GM12878 (cell line): ENCODE measurements at regions not wholly inside any gene's neighbourhood (a gene's known extent, or its start where the extent isn't known, plus 50 kb on each side); places are given as distances from the start of the nearest gene placed in this dataset.

Source experiments
- ATAC-seq: fragments of 200-7000 bp; cut with Tn5 transposase; 3 replicates; pipeline ENCODE4 v1.9.1; 2020; ENCODE audit warnings: mild to moderate bottlenecking, moderate library complexity
- BruUV-seq: library from RNA; stranded (reverse); fragments of 400-500 nt; replicated peaks from 2 replicates; lab custom pipeline; 2021; lab: Mats Ljungman, UMichigan
- CTCF ChIA-PET: fragments of 300-600 bp; sonication (Branson Sonifier 250); formaldehyde crosslinking; extraction: SDS; loops from one replicate; lab custom pipeline; 2021; ENCODE audit warnings: inconsistent platforms; lab: Yijun Ruan, JAX
- POLR2A ChIA-PET: fragments of 350-600 bp; formaldehyde crosslinking; extraction: SDS; loops from one replicate; lab custom pipeline; 2021; ENCODE audit warnings: inconsistent platforms; lab: Charles Lee
- RAD21 ChIA-PET: fragments of 300-600 bp; sonication (Branson Sonifier 250); formaldehyde crosslinking; loops from one replicate; lab custom pipeline; 2023; ENCODE audit warnings: antibody characterized with exemption; ENCODE audit not compliant: unreplicated experiment; lab: Charles Lee
- SMC1A ChIA-PET: fragments of 300-600 bp; sonication (Branson Sonifier 250); formaldehyde crosslinking; loops from one replicate; lab custom pipeline; 2023; ENCODE audit not compliant: unreplicated experiment, uncharacterized antibody; lab: Charles Lee
- DNase-seq: peaks from one replicate; pipeline ENCODE4 v3.0.0-alpha.2; 2011; ENCODE audit warnings: low read depth, low spot score
- FAIRE-seq: peaks from 3 replicates; lab custom pipeline; 2011; peaks lifted over from hg19 to GRCh38; lab: Jason Lieb, UNC
- H2AFZ ChIP-seq: 2 replicates; pipeline ENCODE4 v1.6.0; 2011; ENCODE audit warnings: low read depth, low read length, control low read depth; ENCODE audit not compliant: control insufficient read depth
- H3K27ac ChIP-seq: 2 replicates; pipeline ENCODE4 v1.5.1; 2011; ENCODE audit warnings: control low read depth; ENCODE audit not compliant: control insufficient read depth, insufficient read depth
- H3K27me3 ChIP-seq, 2 experiments: replicated peaks in 1 of 2; 2 replicates each; pipeline versions ENCODE4 v1.6.0 to v1.6.1; 2011; ENCODE audit warnings: low read length in 1 of 2; ENCODE audit not compliant: control insufficient read depth in 2 of 2, insufficient read depth in 2 of 2
- H3K36me3 ChIP-seq, 2 experiments: 2 replicates each; pipeline ENCODE4 v1.5.1; 2011; ENCODE audit warnings: low read length in 1 of 2; ENCODE audit not compliant: control insufficient read depth in 2 of 2, insufficient read depth in 2 of 2
- H3K4me1 ChIP-seq: 2 replicates; pipeline ENCODE4 v1.6.1; 2011; ENCODE audit warnings: mild to moderate bottlenecking, low read length, moderate library complexity, mixed read lengths; ENCODE audit not compliant: control insufficient read depth, insufficient read depth
- H3K4me2 ChIP-seq: 2 replicates; pipeline ENCODE4 v1.6.0; 2011; ENCODE audit warnings: control low read depth; ENCODE audit not compliant: control insufficient read depth, insufficient read depth
- H3K4me3 ChIP-seq: fragments of 200-600 bp; sonication (generic); 2 replicates; pipeline ENCODE4 v1.5.1; 2016
- H3K79me2 ChIP-seq: 2 replicates; pipeline ENCODE4 v1.6.0; 2011; ENCODE audit warnings: low read length; ENCODE audit not compliant: control insufficient read depth, insufficient read depth
- H3K9ac ChIP-seq: 2 replicates; pipeline ENCODE4 v1.8.0; 2011; ENCODE audit warnings: low read length, control low read depth, mixed read lengths; ENCODE audit not compliant: control insufficient read depth, insufficient read depth
- H3K9me3 ChIP-seq: replicated peaks from 3 replicates; pipeline ENCODE4 v1.5.1; 2011; ENCODE audit warnings: mild to moderate bottlenecking, low read length; ENCODE audit not compliant: control insufficient read depth, insufficient read depth
- H4K20me1 ChIP-seq: 2 replicates; pipeline ENCODE4 v1.6.0; 2011; ENCODE audit not compliant: control insufficient read depth, insufficient read depth
- MTA3 ChIP-seq: IDR thresholded peaks from 2 replicates; pipeline ENCODE4 v1.6.1; 2012; ENCODE audit warnings: low read length, inconsistent platforms, borderline replicate concordance
- MYB ChIP-seq: fragments of 150-350 bp; IDR thresholded peaks from 2 replicates; pipeline ENCODE4 v1.6.1; 2014; ENCODE audit warnings: mild to moderate bottlenecking, low read depth, low read length, borderline replicate concordance
- POLR2A ChIP-seq: IDR thresholded peaks from 2 replicates; pipeline ENCODE4 v1.6.1; 2011; ENCODE audit warnings: low read depth, mild to moderate bottlenecking, low read length
- POU2F2 ChIP-seq: IDR thresholded peaks from 3 replicates; pipeline ENCODE4 v1.6.1; 2011; ENCODE audit warnings: low read depth, mild to moderate bottlenecking, low read length, borderline replicate concordance
- SMAD5 ChIP-seq: IDR thresholded peaks from 2 replicates; pipeline ENCODE4 v1.6.1; 2016; ENCODE audit warnings: antibody characterized with exemption, low read depth
- SRF ChIP-seq, 2 experiments: IDR thresholded peaks; 2 replicates each; pipeline ENCODE4 v1.6.1; 2011; ENCODE audit warnings: low read depth in 2 of 2, low read length in 2 of 2, mild to moderate bottlenecking in 1 of 2, moderate library complexity in 1 of 2
- TCF7 ChIP-seq: IDR thresholded peaks from 2 replicates; pipeline ENCODE4 v1.6.1; 2014; ENCODE audit warnings: antibody characterized with exemption, borderline replicate concordance
- ZBED1 ChIP-seq: IDR thresholded peaks from 2 replicates; pipeline ENCODE4 v1.6.1; 2016; ENCODE audit warnings: borderline replicate concordance
- WGBS: methylation state at CpG from one replicate; pipeline ENCODE4 v1.1.6; 2016; ENCODE audit warnings: low lambda C conversion rate; ENCODE audit not compliant: insufficient replicate concordance, insufficient coverage; ENCODE audit errors: missing lambda C conversion rate; 5-methylcytosine and 5-hydroxymethylcytosine counted together
- in situ Hi-C: fragments of 300-500 bp; cut with MboI; formaldehyde crosslinking; loops from 9 replicates; pipeline ENCODE4 v1.14.3; 2018; ENCODE audit warnings: mixed read lengths
- intact Hi-C: fragments of 100-400 bp; cut with micrococcal nuclease; formaldehyde crosslinking; loops from one replicate; pipeline ENCODE4 v1.14.2; 2022; ENCODE audit not compliant: unreplicated experiment
- TF ChIP-seq, protein P1 (sequence below): fragments of 450-650 bp; IDR thresholded peaks from 2 replicates; pipeline ENCODE4 v1.6.1; 2017; ENCODE audit warnings: antibody characterized with exemption, mild to moderate bottlenecking, moderate library complexity
- TF ChIP-seq, protein P2 (sequence below): IDR thresholded peaks from 2 replicates; pipeline ENCODE4 v1.6.1; 2012; ENCODE audit warnings: low read depth, low read length, improper control_type of control experiment

DNA sequence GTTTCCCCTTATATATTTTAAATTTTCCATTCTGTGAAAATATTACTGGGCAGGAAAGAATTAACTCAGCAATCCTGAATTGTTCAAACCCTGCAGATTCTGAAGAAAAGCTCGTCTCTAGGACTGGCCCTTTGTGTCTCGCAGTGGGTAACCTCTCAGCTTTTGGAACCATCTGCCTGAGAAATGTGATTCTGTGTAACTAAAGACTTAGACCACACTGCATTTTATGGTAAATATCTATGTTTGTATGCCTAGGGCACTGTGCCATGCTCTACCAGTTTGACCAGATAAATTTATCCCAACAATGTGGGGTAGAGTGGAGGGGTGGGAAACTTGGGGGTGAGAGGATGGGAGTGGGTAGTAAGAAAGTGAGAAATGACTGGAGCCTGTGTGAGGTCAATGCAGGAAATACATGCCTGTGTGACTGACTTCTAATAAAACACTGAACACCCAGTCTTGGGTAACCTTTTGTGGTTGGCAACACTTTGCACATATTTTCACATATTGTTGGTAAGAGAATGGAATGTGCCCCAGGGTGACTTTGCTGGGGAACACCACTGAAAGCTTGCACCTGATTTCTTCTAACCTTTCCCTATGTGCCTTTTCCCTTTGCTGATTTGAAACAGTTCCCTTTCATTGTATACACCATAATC, 1181.9 kb downstream of the OLFM4 start:
- H4K20me1 ChIP-seq = no peaks in the 10 kb centered on the region
- H3K4me2 ChIP-seq = no peak overlapping the region
- no peak overlapping the region for H3K27ac ChIP-seq
- no peak overlapping the region for H3K9ac ChIP-seq
- in situ Hi-C loops (no loop called here), intact Hi-C loops (no loop called here)
- TF ChIP-seq, protein P1, sequence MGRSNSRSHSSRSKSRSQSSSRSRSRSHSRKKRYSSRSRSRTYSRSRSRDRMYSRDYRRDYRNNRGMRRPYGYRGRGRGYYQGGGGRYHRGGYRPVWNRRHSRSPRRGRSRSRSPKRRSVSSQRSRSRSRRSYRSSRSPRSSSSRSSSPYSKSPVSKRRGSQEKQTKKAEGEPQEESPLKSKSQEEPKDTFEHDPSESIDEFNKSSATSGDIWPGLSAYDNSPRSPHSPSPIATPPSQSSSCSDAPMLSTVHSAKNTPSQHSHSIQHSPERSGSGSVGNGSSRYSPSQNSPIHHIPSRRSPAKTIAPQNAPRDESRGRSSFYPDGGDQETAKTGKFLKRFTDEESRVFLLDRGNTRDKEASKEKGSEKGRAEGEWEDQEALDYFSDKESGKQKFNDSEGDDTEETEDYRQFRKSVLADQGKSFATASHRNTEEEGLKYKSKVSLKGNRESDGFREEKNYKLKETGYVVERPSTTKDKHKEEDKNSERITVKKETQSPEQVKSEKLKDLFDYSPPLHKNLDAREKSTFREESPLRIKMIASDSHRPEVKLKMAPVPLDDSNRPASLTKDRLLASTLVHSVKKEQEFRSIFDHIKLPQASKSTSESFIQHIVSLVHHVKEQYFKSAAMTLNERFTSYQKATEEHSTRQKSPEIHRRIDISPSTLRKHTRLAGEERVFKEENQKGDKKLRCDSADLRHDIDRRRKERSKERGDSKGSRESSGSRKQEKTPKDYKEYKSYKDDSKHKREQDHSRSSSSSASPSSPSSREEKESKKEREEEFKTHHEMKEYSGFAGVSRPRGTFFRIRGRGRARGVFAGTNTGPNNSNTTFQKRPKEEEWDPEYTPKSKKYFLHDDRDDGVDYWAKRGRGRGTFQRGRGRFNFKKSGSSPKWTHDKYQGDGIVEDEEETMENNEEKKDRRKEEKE = no peak
- TF ChIP-seq, protein P2, sequence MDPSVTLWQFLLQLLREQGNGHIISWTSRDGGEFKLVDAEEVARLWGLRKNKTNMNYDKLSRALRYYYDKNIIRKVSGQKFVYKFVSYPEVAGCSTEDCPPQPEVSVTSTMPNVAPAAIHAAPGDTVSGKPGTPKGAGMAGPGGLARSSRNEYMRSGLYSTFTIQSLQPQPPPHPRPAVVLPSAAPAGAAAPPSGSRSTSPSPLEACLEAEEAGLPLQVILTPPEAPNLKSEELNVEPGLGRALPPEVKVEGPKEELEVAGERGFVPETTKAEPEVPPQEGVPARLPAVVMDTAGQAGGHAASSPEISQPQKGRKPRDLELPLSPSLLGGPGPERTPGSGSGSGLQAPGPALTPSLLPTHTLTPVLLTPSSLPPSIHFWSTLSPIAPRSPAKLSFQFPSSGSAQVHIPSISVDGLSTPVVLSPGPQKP = no peak
- TF ChIP-seq MYB (no peak), ZBED1 (no peak), SRF (IDR thresholded peaks at IDR 0.05; ENCODE audit: low read depth in 2 of 2, low read length in 2 of 2) (no peak), POU2F2 (no peak), SMAD5 (no peak), TCF7 (no peak), POLR2A (no peak), MTA3 (no peak)
- no peaks in the 10 kb centered on the region for H3K9me3 ChIP-seq
- no peaks in the 10 kb centered on the region for H3K27me3 ChIP-seq
- ChIA-PET RAD21 (no interaction called here), POLR2A (no interaction called here), CTCF (no interaction called here), SMC1A (no interaction called here)
- BruUV-seq = no TSS peak
- H3K79me2 ChIP-seq = no peaks in the 10 kb centered on the region
- H3K4me1 ChIP-seq = no peaks in the 10 kb centered on the region
- H3K4me3 ChIP-seq = no peak overlapping the region
- no peak for FAIRE-seq
- no peak for ATAC-seq
- 23% methylated on average over 2 of the region's 2 CpGs for WGBS
- H2AFZ ChIP-seq = no peak overlapping the region
- no peaks in the 10 kb centered on the region for H3K36me3 ChIP-seq
- no peak for DNase-seq
